M059J (cell line): ENCODE measurements at regions not wholly inside any gene's neighbourhood (a gene's known extent, or its start where the extent isn't known, plus 50 kb on each side); places are given as distances from the start of the nearest gene placed in this dataset.

ENCODE experiments used
- DNase-seq: peaks from one replicate; pipeline ENCODE4 v3.0.0-alpha.2; 2012; ENCODE audit warnings: low read depth

DNA sequence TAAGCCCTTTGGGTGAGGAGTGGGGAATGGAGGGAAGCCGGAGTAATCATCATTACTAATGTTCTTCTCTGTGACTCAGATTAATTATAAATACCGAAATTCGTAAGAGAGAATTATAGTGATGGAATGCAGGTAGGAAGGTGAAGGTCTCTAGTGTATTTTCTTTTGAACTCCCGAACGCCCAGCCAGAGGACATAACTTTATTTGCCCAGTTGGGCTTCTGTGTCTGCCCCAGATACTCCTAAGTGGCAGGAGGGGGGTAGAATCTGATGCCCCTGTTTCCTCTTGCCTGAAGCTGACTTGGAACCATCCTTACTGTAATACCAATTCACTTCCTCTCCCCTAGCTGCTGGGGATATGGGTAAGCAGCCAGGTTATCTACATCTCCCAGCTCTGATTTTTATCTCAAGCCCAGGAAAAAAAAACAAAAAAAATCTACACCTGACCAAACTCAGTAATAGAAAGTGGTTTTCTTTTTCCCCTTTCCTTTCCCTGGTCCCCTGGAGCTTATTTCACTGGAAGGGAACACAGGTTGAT is 84.4 kb upstream of the CISTR start:
- DNase-seq = no peak

DNA sequence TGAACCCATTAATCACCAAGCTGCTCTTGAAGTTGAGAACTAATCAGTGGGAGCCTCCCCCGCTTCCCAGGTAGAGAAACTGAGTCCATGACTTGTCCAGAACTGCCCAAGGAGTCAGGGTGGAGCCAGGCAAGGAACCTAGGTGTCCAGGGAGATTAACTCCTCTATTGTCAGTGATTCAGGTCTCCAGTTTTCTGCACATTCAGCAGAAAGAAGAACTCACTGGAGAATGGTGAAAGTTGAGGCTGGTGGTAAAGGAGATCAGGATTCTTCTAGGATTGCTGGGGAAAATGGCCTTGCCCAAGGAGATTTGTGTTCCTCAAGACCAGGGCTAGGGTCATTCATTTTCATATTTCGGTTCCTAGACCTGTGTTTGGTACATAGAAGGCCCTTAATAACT is 87.2 kb upstream of the CISTR start:
- DNase-seq = no peak

DNA sequence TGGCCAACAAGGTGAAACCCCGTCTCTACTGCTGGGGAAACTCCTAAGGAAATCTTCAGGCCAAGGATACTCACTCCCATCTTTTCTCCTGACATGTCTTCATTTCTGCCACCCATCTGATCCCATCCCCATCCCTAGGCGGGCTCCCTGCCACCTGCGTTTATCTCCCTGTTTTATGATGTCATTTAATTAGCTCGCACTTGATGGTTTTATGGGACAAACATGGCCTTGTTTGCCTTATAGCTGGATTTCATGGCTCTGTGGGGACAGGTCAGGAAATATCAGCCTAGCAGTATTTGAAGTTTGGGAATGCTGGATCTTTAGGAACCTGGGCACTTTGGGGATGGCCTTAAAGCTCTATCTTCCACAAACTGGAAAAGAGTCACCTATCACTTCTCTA is 88.5 kb upstream of the CISTR start:
- no peak for DNase-seq

DNA sequence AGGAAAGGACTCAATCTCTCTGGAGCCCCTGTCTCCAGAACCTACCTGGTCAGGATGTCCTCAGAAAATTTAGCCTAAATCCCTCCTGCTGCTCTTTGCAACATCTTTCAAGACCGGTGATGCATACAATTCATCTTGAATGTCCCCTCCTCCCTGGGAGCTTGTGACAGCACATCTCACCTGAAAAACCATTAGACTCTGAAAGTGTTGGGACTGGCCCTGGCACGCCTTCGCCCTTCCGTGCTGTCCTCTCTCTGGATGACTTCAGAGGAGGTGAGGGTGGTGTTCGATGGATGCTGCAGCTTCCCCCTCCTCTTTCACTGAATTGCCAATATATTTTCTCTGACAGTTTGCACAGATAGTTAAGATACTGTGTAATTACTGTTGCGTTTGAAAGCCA is 90.9 kb upstream of the CISTR start:
- no peak for DNase-seq

DNA sequence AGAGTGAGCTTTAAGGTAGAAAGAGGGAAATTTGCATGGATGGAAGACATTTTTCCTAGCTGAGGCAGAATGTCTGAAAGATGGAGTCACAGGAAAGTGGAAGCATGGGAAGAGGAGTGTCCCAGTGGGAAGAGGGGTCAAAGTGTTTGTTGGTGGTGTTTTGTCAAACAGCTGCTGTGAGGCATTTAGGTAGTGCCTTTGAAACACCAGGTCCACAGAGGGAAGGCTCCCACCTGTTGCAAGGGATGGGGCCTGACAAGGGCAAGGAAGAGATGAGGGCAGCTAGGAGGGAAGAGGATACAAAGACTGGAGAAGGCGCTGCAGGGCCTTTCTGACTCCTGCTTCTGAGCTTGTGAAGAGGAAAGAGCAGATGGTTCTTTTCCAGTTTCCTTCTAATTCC is 91.8 kb upstream of the CISTR start:
- no peak for DNase-seq

DNA sequence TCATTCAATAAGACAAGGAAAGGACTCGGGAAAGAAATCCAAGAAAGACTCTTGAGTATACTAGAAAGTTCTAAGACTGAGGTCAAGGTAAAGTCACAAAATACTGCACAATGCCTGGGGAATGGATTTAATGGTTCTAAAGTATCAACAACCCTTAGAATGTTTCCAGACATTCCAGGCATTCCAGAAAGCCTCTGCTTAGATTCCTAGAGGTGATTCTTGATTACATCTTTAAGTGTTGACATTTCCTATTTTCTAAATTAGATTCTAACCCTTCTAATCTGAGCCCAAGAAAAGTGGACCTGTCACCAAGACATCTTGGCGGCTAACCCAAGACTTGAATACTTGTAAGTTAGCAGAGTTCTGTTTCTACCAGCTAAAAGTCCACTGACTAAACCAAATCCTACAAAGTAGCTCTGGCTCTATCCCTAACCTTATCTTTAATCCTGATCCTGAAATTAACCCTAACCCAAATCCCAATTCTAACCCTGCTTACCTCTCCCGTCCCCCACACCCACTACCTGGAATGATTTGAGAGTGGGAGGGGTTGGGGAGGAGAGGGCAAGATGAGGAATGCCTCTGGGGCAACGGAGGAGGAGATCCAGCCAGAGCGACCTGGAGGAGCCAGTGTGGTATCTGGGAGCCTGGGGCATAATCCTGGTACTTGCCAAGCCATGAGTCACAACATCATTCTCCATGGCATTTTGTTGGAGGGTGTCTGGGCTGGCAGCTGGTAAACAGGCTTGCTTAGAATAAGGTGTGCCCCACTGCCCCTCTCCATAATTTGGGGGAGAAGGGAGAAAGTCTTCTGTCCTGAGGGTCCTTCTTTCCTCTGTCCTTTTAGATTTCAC is 93.4 kb upstream of the HOXC13 start:
- DNase-seq = peak; percentile 97

DNA sequence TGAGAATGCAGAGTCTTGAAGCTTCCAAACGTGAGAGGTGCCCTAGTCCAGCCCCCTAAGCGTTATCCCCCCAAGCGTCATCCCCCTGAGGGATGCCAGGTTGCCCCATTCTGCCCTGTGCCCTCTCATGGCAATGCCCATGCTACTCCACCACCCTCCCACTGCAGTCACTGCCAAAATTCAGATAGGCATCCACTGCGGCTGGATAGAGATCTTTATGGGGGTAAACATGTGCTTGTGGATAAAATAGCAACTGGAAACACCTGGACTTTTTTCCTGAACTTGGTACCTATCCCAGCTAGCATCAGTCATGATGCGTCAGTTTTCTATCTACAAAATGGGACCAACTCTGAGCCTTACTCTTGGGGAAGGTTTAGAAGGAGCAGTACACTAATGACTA is 92.7 kb upstream of the HOXC13 start:
- DNase-seq = peak; percentile 60

DNA sequence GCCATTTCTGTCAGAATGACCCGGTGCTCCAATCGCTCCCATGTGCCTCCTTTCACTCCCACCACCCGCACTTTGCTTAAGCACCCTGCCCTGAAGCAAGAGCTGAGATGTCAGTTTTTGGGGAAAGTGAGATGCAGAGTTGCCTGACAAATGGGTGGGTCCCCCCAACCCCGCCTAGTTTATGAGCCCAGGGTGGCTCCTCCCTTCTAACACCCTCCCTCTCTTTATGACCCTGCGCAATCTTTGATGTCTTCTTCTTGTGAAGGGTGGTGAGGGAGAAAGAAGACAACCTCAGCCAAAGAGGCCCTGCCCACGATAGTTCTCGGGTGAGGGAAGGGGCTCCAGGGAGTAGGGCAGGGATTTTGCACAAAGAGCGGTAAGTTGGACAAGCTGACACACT is 89.5 kb upstream of the HOXC13 start:
- no peak for DNase-seq

DNA sequence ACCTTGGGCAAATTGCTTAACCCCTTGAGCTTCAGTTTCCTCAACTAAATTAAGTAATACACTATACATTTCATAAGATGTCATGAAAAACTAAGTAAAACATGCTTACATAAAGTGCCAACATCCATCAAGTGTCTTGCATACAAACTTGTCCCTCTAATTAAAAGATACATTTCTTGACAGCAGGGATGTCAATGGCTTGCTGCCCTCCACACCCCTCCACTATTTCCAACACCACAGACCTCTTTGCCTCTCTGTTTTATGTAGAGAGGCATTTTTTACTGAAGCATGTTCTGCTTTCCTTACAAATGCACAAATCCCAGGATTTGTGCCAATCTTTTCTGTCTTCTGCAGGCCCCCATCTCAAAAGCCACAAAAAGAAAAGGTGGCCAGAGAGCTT is 89.0 kb upstream of the HOXC13 start:
- DNase-seq = no peak

DNA sequence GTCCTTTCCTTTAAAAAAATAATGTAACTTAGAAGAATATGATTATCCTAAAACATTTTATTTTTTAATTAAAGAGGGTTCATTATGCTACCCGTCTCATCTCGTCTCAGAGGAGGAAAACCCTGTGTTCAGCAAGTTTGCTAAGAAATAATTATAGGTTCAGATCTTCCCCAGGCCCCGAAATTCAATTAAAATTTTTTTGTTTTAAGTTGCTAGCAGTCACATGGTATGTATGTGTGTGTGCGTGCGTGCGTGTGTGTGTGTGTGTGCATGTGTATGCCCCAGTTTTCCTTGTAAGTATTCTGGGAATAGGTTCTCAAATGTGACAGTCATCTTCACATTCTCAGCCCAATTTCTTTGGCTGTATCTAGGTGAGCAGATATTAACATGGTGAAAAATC is 86.6 kb upstream of the HOXC13 start:
- DNase-seq = no peak

DNA sequence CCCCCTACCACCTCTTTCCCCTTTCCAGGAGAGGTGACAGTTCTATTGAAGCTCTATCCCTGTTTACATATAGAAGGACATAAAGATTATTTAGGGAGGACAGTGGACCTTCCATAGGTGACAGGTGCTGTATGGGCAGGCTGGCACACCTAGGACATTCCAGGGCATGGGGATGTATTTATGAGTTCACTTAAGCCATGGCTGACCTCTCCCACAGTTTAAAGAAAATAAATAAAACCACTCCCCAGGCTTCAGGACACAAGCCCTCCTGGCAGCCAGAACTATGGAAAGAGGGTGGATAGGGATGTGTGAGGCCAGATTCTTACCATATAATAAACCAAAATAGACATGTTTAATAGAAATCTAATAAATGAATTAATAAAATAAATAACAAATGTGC is 85.6 kb upstream of the HOXC13 start:
- no peak for DNase-seq

DNA sequence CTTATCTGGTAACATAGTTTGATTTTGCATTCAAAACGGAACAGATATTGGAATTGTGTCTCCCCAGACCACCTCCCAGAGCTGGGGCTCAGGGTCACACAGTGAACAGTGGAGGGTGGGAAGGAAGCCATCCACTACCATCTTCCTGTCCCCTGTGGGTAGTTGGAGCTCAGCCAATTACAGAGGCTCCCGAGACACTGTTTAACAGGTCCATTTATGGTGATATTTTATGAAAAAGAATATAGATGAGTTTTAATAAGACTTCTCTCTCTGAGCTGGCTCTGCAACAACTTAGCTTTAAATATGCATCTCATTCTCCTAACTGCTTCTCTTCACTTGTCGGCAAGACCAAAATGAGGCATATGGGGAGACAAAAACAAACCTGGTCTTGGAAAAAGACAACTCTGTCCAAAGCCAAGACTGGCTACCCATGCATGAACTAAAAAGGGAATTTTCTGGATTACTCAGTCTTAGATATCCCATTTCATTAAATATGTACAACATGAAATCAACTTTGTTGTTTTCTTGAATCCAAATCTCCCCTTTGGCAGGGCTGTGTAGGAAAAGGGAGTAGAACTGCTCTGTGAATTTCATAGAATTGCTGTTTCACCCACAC is 83.8 kb upstream of the HOXC13 start:
- no peak for DNase-seq

DNA sequence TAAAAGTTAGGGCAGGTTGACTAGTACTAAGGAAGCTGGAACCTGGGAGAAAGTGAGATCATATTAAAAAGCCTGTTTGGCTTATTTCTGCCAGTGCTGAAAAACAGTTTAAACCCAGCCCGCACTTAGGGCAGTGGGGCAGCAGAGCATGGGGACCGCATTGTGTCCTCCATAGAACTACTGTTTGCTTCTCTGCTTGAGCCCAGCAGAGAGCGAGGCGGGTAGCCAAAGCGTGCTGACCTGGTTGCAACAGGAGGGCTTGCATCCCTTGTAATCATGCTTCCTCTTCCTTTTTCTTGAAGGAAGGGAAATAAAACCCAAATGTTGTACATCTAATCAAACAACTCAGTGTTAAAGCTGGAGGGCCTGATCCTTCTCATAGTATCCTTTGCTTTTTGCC is 82.5 kb upstream of the HOXC13 start:
- DNase-seq = no peak

DNA sequence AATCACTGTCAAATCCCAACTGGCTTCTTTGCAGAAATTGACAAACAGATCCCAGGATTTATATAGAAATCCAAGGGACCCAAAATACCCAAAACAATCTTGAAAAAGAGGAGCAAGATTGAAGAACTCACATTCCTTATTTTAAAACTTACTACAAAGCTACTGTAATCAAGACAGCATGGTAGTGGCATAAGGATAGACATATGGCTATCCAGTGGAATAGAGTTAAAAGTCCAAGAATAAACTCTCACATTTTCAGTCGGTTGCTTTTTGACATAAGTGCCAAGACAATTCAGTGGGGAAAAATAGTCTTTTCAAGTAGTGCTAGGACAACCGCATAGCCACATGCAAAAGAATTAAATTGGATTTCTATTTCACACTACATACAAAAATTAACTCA is 81.0 kb upstream of the HOXC13 start:
- DNase-seq = no peak

DNA sequence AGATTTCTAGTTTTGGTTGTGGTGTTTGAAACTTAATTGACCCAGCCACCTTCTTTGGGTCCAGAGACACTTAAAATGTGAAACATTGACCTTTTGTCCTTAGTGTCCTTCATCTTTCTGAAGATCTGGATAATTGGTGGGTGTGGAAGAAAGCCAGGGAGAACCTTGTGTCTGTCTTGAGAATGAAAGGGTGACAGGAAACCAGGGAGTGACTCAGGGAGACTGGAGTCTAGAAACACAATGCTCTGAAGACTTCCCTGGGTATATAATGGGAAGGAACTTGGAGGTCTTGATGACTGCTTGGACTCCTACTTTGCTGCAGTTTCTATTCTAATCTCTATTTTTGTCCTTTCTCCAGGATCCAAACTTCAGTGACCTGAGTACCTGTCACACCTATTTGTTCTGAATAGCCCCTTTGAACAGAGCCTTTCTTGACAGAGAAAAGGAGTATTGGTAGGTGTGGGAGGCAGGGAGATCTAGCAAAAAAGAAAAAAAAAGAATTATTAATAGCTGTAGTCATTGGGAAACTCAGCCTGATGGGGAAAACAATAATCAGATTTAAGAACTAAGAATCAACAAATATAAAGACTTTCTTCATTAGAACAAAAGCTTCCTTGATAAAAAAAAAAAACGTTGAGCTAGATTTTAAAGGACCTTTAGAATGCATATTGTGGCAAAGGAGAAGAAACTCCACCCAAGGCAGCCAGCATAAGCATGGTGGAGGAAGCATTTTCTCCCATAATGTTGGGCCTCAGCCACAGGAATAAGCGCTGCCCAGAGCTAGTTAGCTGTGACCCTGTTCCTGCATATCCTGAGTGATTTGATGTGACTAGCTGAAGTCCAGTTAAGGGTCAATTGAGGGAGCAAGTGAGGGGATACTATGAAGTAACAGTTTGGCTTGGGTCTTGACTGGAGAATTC is 77.9 kb upstream of the HOXC13 start:
- peak; percentile 60 for DNase-seq

DNA sequence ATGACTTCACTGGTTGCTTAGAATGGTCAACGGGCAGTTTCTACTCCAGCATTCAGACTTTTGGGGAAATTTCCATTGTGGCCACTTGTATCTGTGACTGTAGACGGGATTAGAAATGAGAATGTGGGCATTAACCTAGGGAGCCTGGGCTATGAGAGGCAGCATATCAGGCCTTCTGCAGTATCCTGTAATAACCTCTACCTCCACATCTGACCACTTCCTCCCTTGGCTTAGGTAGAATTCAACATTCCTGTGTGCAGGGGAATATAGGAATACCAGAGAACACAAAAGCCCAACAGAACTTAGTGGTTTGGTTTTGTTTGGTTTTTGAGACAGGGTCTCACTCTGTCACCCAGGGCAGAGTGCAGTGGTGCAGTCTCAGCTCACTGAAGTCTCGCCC is 76.4 kb upstream of the HOXC13 start:
- peak; percentile 58 for DNase-seq

DNA sequence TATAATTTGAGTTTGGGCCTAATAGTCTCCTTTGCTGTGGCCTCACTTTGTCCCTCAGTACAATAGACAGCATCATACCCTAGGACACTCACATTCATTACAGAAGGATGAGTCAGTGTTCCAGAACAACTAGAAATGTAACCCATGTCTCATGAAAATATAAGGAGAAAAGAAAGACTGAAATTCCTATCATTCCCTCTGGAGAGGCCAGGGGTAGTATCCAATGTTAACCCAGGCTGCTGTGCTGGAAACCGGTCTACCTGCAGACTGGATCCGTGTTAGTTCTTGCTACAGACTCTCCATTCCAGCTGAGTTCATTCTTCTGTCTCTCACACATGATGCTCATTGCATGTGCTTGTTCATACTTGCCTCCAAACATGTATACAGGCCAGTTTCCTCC is 75.8 kb upstream of the HOXC13 start:
- DNase-seq = peak; percentile 72

DNA sequence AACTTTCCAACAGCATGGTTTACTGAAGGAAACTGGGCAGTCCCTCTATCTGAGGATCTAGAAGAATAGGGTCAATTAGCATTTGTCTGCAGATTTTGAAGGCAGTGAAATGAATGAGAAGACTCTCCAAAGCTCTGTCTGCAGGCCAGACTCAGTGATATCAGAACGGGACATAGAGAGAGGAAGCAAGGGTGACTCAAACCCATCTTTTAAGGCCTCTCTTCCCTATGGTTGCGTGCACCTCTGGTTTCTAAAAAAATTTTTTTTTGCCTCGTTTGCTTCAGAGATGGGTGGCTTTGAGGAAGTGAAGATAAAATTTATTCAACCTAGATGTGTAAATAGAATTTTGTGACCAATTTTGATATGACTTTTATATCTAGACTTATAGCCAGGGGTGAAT is 71.9 kb upstream of the HOXC13 start:
- no peak for DNase-seq

DNA sequence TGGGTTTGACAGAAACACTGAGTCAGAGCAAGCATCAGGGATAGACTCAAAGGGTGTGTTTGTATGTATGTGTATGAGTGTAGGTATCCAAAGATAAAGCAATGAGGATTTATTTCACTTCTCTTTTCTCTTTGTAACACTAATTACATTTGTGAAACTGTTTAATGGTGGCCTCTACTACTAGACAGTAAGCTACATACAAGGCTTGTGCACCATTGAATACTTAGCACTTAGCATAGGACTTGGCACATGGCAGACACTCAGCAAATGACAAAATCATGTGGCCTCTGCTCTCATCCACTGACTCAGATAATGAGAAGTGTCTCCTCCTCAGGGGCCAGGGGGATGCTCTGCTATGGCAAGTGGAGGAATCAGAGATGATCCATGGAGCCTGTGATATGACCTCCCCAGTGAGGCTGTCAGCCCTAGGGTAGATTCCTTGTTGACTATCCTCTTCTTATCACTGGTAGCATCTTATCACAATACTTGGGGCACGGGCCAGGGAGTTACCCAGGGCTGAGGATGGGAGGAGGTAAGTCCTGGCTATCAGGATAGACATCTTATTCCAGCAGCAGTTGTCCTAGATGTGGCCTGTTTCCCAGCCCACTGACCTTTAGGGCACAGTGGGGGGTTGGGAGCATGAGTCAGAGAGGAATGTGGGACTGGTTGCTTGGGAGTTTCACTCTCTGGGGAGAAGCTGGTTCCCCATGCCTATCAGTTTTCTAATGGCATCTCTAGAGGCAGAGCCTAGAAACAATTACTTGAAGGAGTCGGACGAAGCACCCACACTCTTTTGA is 71.2 kb upstream of the HOXC13 start:
- peak; percentile 84 for DNase-seq

DNA sequence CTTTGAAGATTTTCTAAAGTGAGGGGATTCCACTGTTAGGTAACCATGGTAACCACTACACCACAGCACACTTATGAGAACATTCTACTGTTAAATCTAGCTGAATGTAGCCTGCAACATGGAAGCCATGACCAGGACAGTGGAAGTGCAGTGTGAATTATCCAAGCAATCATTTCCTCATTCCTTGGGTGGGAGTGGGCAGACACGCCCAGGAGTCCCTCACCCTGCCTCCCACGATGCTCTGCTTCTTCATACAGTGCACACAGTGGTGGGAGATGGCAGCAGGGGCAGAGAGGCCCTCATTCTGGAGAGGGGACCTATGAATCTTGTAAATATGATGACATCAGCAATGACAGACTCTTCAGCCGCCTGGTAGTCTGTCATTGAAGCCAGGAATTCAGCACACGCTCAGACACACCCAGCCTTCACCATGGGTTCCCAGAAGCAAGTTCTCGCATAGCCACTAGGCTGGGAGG is 70.1 kb upstream of the HOXC13 start:
- DNase-seq = peak; percentile 65

DNA sequence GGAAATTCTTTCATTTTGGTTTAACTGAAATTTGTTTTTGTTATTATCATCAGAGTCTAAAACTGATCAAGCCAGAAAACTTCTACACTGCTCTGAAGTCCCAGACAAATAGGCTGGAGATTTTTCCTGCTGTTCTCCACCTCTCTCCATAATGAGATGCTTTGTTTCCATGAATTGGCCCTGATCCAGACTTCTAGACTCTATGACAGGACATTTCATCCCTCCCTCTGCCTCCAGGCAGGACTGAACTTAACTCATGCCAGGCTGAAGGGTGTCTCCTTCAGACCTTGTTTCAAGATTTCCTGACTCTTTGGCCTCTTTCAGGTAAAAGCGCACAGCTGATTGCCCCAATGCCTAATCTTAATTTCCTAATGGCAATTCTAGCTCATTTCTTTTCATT is 69.1 kb upstream of the HOXC13 start:
- peak; percentile 71 for DNase-seq
